Left ventricle myocardium inferior (tissue), 1 donor: ENCODE measurements at regions not wholly inside any gene's neighbourhood (a gene's known extent, or its start where the extent isn't known, plus 50 kb on each side); places are given as distances from the start of the nearest gene placed in this dataset.

ENCODE experiments used
- DNase-seq: peaks from one replicate; pipeline ENCODE4 v3.0.0-alpha.2; 2020
- H3K27ac ChIP-seq: fragments of 200-600 bp; replicated peaks from 2 replicates; pipeline ENCODE4 v1.8.0; 2021
- H3K27me3 ChIP-seq: fragments of 200-600 bp; 2 replicates; pipeline ENCODE4 v1.8.0; 2021; ENCODE audit warnings: low read depth
- H3K36me3 ChIP-seq: fragments of 200-600 bp; 2 replicates; pipeline ENCODE4 v1.8.0; 2021
- H3K4me1 ChIP-seq: fragments of 200-600 bp; 2 replicates; pipeline ENCODE4 v1.8.0; 2021
- H3K4me3 ChIP-seq: fragments of 200-600 bp; 2 replicates; pipeline ENCODE4 v1.8.0; 2021; ENCODE audit warnings: mild to moderate bottlenecking, moderate library complexity
- H3K9me3 ChIP-seq: fragments of 200-600 bp; replicated peaks from 2 replicates; pipeline ENCODE4 v1.8.0; 2021
- intact Hi-C: fragments of 100-400 bp; cut with micrococcal nuclease; formaldehyde crosslinking; loops from one replicate; pipeline ENCODE4 v1.11.0; 2022
- TF ChIP-seq, protein P1 (sequence below): fragments of 200-600 bp; IDR thresholded peaks from 2 replicates; pipeline ENCODE4 v1.8.0; 2021; ENCODE audit warnings: antibody characterized with exemption, mild to moderate bottlenecking, borderline replicate concordance
- donor health status: DM: no; HTN: yes; CAD: no; lungs with severe emphysema.

GRCh38 chr6:98179606-98180005, 654.8 kb upstream of the POU3F2 start:
- H3K9me3 ChIP-seq, result peaks cover 30% of the 10 kb centered on the region
- H3K4me3 ChIP-seq, result no peak overlapping the region
- no peaks in the 10 kb centered on the region for H3K4me1 ChIP-seq
- intact Hi-C loops, result no loop called here
- no peak overlapping the region for H3K27ac ChIP-seq
- TF ChIP-seq, protein P1, sequence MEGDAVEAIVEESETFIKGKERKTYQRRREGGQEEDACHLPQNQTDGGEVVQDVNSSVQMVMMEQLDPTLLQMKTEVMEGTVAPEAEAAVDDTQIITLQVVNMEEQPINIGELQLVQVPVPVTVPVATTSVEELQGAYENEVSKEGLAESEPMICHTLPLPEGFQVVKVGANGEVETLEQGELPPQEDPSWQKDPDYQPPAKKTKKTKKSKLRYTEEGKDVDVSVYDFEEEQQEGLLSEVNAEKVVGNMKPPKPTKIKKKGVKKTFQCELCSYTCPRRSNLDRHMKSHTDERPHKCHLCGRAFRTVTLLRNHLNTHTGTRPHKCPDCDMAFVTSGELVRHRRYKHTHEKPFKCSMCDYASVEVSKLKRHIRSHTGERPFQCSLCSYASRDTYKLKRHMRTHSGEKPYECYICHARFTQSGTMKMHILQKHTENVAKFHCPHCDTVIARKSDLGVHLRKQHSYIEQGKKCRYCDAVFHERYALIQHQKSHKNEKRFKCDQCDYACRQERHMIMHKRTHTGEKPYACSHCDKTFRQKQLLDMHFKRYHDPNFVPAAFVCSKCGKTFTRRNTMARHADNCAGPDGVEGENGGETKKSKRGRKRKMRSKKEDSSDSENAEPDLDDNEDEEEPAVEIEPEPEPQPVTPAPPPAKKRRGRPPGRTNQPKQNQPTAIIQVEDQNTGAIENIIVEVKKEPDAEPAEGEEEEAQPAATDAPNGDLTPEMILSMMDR, result no peak
- H3K36me3 ChIP-seq, result no peaks in the 10 kb centered on the region
- H3K27me3 ChIP-seq, result no peaks in the 10 kb centered on the region
- no peak for DNase-seq

DNA sequence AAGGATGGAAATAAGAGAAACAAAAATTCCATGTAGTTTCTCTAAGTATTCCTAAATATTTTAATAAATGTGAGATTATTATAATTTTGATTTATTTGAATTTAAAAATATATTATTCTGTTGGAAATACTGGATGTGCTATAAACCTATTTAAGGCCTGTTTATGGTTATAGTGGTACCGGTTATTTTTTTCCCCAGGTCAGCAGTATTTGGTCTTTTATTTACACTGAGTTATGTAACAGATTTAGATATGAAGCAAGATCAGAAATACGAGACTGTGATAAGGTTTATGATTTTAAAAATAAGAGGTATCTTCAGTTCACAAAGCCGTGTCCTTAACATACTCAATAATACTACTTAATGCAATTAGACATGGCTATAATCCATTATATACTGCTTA, 634.3 kb upstream of the POU3F2 start:
- no peak for DNase-seq
- no peaks in the 10 kb centered on the region for H3K36me3 ChIP-seq
- no peaks in the 10 kb centered on the region for H3K4me1 ChIP-seq
- no peaks in the 10 kb centered on the region for H3K27me3 ChIP-seq
- intact Hi-C loops, result no loop called here
- TF ChIP-seq, protein P1, result no peak
- no peak overlapping the region for H3K4me3 ChIP-seq
- H3K27ac ChIP-seq, result no peak overlapping the region
- H3K9me3 ChIP-seq, result no peaks in the 10 kb centered on the region

DNA sequence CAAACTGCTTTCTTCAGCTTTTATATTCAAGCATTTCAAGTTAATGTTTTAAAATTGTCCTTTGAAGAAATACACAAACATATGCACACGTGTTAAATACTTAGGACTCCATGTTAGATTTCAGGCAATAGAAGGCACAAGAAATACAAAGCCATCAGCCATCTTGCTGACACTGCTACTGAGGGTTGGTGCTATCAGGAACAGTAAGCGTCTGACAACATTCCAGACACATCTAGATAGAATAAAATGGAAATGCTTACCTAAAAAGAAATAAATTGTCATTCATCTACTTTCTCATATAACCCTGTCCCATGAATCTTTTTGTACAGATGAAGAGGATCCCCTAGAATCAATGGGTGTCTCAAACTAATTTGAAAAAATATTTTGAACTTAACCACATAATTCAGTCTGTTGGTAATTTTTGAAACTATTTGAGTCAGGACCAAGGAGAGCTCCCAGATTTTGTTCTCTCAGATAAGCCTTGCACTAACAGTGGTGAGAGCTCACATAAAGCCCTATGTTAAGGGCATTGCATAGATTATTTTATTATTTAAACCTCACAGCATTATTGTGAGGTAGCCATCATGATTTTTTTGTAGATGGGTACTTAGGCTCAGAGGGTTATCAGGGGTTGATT, 631.1 kb upstream of the POU3F2 start:
- intact Hi-C loops, result no loop called here
- no peak overlapping the region for H3K4me3 ChIP-seq
- H3K36me3 ChIP-seq, result no peaks in the 10 kb centered on the region
- H3K9me3 ChIP-seq, result no peaks in the 10 kb centered on the region
- no peak for DNase-seq
- no peaks in the 10 kb centered on the region for H3K4me1 ChIP-seq
- H3K27me3 ChIP-seq, result no peaks in the 10 kb centered on the region
- TF ChIP-seq, protein P1, result no peak
- no peak overlapping the region for H3K27ac ChIP-seq

DNA sequence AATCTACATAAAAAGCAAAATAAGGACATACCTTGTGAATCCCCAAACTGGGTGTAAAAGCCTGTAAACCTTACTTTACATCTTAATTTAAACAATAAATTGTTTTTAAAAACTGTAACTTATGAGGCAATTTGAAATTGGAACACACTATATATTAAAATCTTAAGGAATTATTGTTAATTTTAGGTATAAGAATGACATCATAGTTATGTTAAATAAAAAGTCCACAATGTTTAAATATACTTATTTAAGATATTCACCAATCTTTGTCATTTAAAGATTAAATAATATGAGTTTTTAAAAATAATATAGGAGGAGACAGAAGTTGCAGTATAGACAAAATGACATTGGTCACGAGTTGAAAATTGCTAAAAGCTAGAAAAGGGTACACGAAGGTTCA, 621.9 kb upstream of the POU3F2 start:
- Histone ChIP-seq H3K27me3 (no peaks in the 10 kb centered on the region), H3K27ac (no peak overlapping the region), H3K36me3 (no peaks in the 10 kb centered on the region), H3K4me3 (no peak overlapping the region), H3K9me3 (no peaks in the 10 kb centered on the region), H3K4me1 (no peaks in the 10 kb centered on the region)
- DNase-seq, result no peak
- TF ChIP-seq, protein P1, result no peak
- intact Hi-C loops, result no loop called here

- Histone ChIP-seq H3K27me3 (no peaks in the 10 kb centered on the region), H3K4me3 (no peak overlapping the region), H3K4me1 (no peaks in the 10 kb centered on the region), H3K9me3 (peaks cover 5% of the 10 kb centered on the region), H3K27ac (no peak overlapping the region), H3K36me3 (no peaks in the 10 kb centered on the region)
- no peak for DNase-seq
- TF ChIP-seq, protein P1, result no peak
- intact Hi-C loops, result no loop called here
Observed at GRCh38 chr6:98215531-98215930, 618.8 kb upstream of the POU3F2 start.
